ENCODE measurements at regions not wholly inside any gene's neighbourhood (a gene's known extent, or its start where the extent isn't known, plus 50 kb on each side); places are given as distances from the start of the nearest gene placed in this dataset.

- H3K4me1 ChIP-seq (ENCODE audit: control insufficient read depth in 1 of 2, insufficient read depth in 2 of 2, low read length in 2 of 2) = no peaks in the 10 kb centered on the region
- H3K9me3 ChIP-seq (ENCODE audit: control insufficient read depth in 1 of 2, low read length in 2 of 2) = peaks cover 0 to 16% of the 10 kb centered on the region in 2 donors
- H3K36me3 ChIP-seq (ENCODE audit: control insufficient read depth in 1 of 2, insufficient read depth in 2 of 2, low read length in 2 of 2) = no peaks in the 10 kb centered on the region
- H3K27ac ChIP-seq (ENCODE audit: low read length) = no peak overlapping the region
- no peaks in the 10 kb centered on the region for H3K27me3 ChIP-seq (ENCODE audit: low read depth, low read length)
- H3K4me3 ChIP-seq (ENCODE audit: low read depth in 1 of 2, low read length in 2 of 2) = no peak overlapping the region
Observed at GRCh38 chr1:222161676-222162075, 386.2 kb downstream of the HHIPL2 start.

DNA sequence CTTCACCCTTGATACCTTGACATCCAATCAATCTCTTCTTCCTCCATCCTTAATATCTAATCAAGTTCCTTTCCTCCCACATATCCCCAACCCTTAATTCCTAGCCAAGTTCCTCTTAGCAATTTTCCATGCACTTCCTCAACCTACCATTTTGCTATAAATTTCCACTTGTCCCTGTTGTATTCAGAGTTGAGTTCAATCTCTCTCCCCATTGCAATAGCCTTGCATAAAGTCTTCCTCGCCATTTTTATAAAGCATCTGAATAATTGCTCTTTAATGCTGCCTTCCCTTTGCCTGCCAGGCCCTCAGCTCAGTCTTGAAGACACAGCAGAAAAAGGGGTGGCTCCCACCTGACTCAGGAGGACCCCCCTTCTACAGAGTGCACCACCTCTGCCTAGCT lies 390.3 kb downstream of the HHIPL2 start:
- no peak overlapping the region for H3K4me3 ChIP-seq (ENCODE audit: low read depth in 1 of 2, low read length in 2 of 2)
- no peak overlapping the region for H3K27ac ChIP-seq (ENCODE audit: low read length)
- H3K9me3 ChIP-seq (ENCODE audit: control insufficient read depth in 1 of 2, low read length in 2 of 2) = peaks cover 0 to 16% of the 10 kb centered on the region in 2 donors
- H3K27me3 ChIP-seq (ENCODE audit: low read depth, low read length) = no peaks in the 10 kb centered on the region
- no peaks in the 10 kb centered on the region for H3K4me1 ChIP-seq (ENCODE audit: control insufficient read depth in 1 of 2, insufficient read depth in 2 of 2, low read length in 2 of 2)
- no peaks in the 10 kb centered on the region for H3K36me3 ChIP-seq (ENCODE audit: control insufficient read depth in 1 of 2, insufficient read depth in 2 of 2, low read length in 2 of 2)

- Histone ChIP-seq H3K4me1 (ENCODE audit: control insufficient read depth in 1 of 2, insufficient read depth in 2 of 2, low read length in 2 of 2) (no peaks in the 10 kb centered on the region), H3K36me3 (ENCODE audit: control insufficient read depth in 1 of 2, insufficient read depth in 2 of 2, low read length in 2 of 2) (no peaks in the 10 kb centered on the region), H3K9me3 (ENCODE audit: control insufficient read depth in 1 of 2, low read length in 2 of 2) (peaks cover 0 to 2% of the 10 kb centered on the region in 2 donors), H3K27ac (ENCODE audit: low read length) (no peak overlapping the region), H3K27me3 (ENCODE audit: low read depth, low read length) (no peaks in the 10 kb centered on the region), H3K4me3 (ENCODE audit: low read depth in 1 of 2, low read length in 2 of 2) (no peak overlapping the region)
Observed at GRCh38 chr1:222140206-222140605, 398.3 kb upstream of the DUSP10 start.

- Histone ChIP-seq H3K27ac (ENCODE audit: low read length) (no peak overlapping the region), H3K4me1 (ENCODE audit: control insufficient read depth in 1 of 2, insufficient read depth in 2 of 2, low read length in 2 of 2) (no peaks in the 10 kb centered on the region), H3K36me3 (ENCODE audit: control insufficient read depth in 1 of 2, insufficient read depth in 2 of 2, low read length in 2 of 2) (no peaks in the 10 kb centered on the region), H3K27me3 (ENCODE audit: low read depth, low read length) (no peaks in the 10 kb centered on the region), H3K9me3 (ENCODE audit: control insufficient read depth in 1 of 2, low read length in 2 of 2) (peaks cover 0 to 6% of the 10 kb centered on the region in 2 donors), H3K4me3 (ENCODE audit: low read depth in 1 of 2, low read length in 2 of 2) (no peak overlapping the region)
Observed at GRCh38 chr1:222138095-222138494, 396.2 kb upstream of the DUSP10 start.

- H3K4me1 ChIP-seq (ENCODE audit: control insufficient read depth in 1 of 2, insufficient read depth in 2 of 2, low read length in 2 of 2) = no peaks in the 10 kb centered on the region
- H3K9me3 ChIP-seq (ENCODE audit: control insufficient read depth in 1 of 2, low read length in 2 of 2) = peaks cover 0 to 6% of the 10 kb centered on the region in 2 donors
Observed at GRCh38 chr1:222136869-222137268, 395.0 kb upstream of the DUSP10 start.

GRCh38 chr1:222129041-222129440 lies 387.2 kb upstream of the DUSP10 start:
- Histone ChIP-seq H3K4me1 (ENCODE audit: control insufficient read depth in 1 of 2, insufficient read depth in 2 of 2, low read length in 2 of 2) (no peaks in the 10 kb centered on the region), H3K27me3 (ENCODE audit: low read depth, low read length) (no peaks in the 10 kb centered on the region), H3K27ac (ENCODE audit: low read length) (no peak overlapping the region), H3K4me3 (ENCODE audit: low read depth in 1 of 2, low read length in 2 of 2) (no peak overlapping the region), H3K36me3 (ENCODE audit: control insufficient read depth in 1 of 2, insufficient read depth in 2 of 2, low read length in 2 of 2) (no peaks in the 10 kb centered on the region), H3K9me3 (ENCODE audit: control insufficient read depth in 1 of 2, low read length in 2 of 2) (no peaks in the 10 kb centered on the region)

More at GRCh38 chr1:222136869-222137268, 395.0 kb upstream of the DUSP10 start:
- Histone ChIP-seq H3K27ac (ENCODE audit: low read length) (no peak overlapping the region), H3K36me3 (ENCODE audit: control insufficient read depth in 1 of 2, insufficient read depth in 2 of 2, low read length in 2 of 2) (no peaks in the 10 kb centered on the region), H3K4me3 (ENCODE audit: low read depth in 1 of 2, low read length in 2 of 2) (no peak overlapping the region), H3K27me3 (ENCODE audit: low read depth, low read length) (no peaks in the 10 kb centered on the region)

- Histone ChIP-seq H3K27me3 (ENCODE audit: low read depth, low read length) (no peaks in the 10 kb centered on the region), H3K27ac (ENCODE audit: low read length) (no peak overlapping the region), H3K9me3 (ENCODE audit: control insufficient read depth in 1 of 2, low read length in 2 of 2) (no peaks in the 10 kb centered on the region), H3K4me1 (ENCODE audit: control insufficient read depth in 1 of 2, insufficient read depth in 2 of 2, low read length in 2 of 2) (no peaks in the 10 kb centered on the region), H3K36me3 (ENCODE audit: control insufficient read depth in 1 of 2, insufficient read depth in 2 of 2, low read length in 2 of 2) (no peaks in the 10 kb centered on the region), H3K4me3 (ENCODE audit: low read depth in 1 of 2, low read length in 2 of 2) (no peak overlapping the region)
Observed at GRCh38 chr1:222127526-222128152, 385.8 kb upstream of the DUSP10 start.

DNA sequence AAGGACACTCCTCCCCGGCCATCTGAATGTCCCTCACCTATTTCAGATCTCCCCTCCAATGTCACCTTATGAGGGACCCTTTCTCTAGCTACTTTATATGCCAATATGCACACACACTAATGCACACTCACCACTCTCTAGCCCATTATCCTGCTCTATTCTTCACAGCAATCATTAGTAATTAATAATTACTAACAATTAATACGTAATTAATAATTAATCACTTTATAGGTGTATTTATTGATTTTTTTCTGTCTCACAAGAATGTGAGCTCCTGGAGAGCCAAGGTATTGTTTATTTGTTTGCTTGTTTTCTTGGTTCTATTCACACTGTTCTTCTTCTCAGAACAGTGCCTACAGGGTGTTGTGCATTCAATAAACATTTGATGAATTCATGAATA lies 385.2 kb upstream of the DUSP10 start:
- H3K9me3 ChIP-seq (ENCODE audit: control insufficient read depth in 1 of 2, low read length in 2 of 2) = no peaks in the 10 kb centered on the region
- H3K27me3 ChIP-seq (ENCODE audit: low read depth, low read length) = no peaks in the 10 kb centered on the region
- H3K36me3 ChIP-seq (ENCODE audit: control insufficient read depth in 1 of 2, insufficient read depth in 2 of 2, low read length in 2 of 2) = no peaks in the 10 kb centered on the region
- no peak overlapping the region for H3K27ac ChIP-seq (ENCODE audit: low read length)
- no peaks in the 10 kb centered on the region for H3K4me1 ChIP-seq (ENCODE audit: control insufficient read depth in 1 of 2, insufficient read depth in 2 of 2, low read length in 2 of 2)
- no peak overlapping the region for H3K4me3 ChIP-seq (ENCODE audit: low read depth in 1 of 2, low read length in 2 of 2)

GRCh38 chr1:222126052-222126451 lies 384.2 kb upstream of the DUSP10 start:
- H3K4me3 ChIP-seq (ENCODE audit: low read depth in 1 of 2, low read length in 2 of 2) = no peak overlapping the region
- H3K4me1 ChIP-seq (ENCODE audit: control insufficient read depth in 1 of 2, insufficient read depth in 2 of 2, low read length in 2 of 2) = no peaks in the 10 kb centered on the region
- no peaks in the 10 kb centered on the region for H3K27me3 ChIP-seq (ENCODE audit: low read depth, low read length)
- no peaks in the 10 kb centered on the region for H3K9me3 ChIP-seq (ENCODE audit: control insufficient read depth in 1 of 2, low read length in 2 of 2)
- H3K36me3 ChIP-seq (ENCODE audit: control insufficient read depth in 1 of 2, insufficient read depth in 2 of 2, low read length in 2 of 2) = no peaks in the 10 kb centered on the region
- no peak overlapping the region for H3K27ac ChIP-seq (ENCODE audit: low read length)

GRCh38 chr1:222124602-222125001 lies 382.7 kb upstream of the DUSP10 start:
- no peaks in the 10 kb centered on the region for H3K9me3 ChIP-seq (ENCODE audit: control insufficient read depth in 1 of 2, low read length in 2 of 2)
- no peak overlapping the region for H3K4me3 ChIP-seq (ENCODE audit: low read depth in 1 of 2, low read length in 2 of 2)
- no peaks in the 10 kb centered on the region for H3K27me3 ChIP-seq (ENCODE audit: low read depth, low read length)
- no peaks in the 10 kb centered on the region for H3K4me1 ChIP-seq (ENCODE audit: control insufficient read depth in 1 of 2, insufficient read depth in 2 of 2, low read length in 2 of 2)
- no peak overlapping the region for H3K27ac ChIP-seq (ENCODE audit: low read length)
- no peaks in the 10 kb centered on the region for H3K36me3 ChIP-seq (ENCODE audit: control insufficient read depth in 1 of 2, insufficient read depth in 2 of 2, low read length in 2 of 2)

DNA sequence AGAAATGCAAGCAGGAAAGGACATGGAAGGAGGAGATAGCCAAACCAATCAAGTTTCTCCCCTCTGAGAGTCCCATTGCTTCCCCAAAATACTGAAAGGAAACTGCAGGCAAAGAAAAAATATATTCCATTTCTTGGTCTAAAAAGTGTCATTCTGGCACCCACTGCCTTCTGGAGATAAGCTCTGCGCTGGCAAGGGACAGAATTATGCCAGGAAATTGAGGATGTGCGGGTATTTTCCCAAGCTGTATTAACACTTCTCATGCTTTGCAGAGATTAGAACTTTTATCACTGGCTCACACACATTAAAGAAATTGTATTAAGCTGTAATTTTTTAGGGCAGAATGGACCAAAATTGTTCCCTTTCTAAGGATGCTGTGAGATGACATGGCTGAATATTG lies 381.2 kb upstream of the DUSP10 start:
- Histone ChIP-seq H3K36me3 (ENCODE audit: control insufficient read depth in 1 of 2, insufficient read depth in 2 of 2, low read length in 2 of 2) (no peaks in the 10 kb centered on the region), H3K4me1 (ENCODE audit: control insufficient read depth in 1 of 2, insufficient read depth in 2 of 2, low read length in 2 of 2) (no peaks in the 10 kb centered on the region), H3K27ac (ENCODE audit: low read length) (no peak overlapping the region), H3K9me3 (ENCODE audit: control insufficient read depth in 1 of 2, low read length in 2 of 2) (no peaks in the 10 kb centered on the region), H3K27me3 (ENCODE audit: low read depth, low read length) (no peaks in the 10 kb centered on the region), H3K4me3 (ENCODE audit: low read depth in 1 of 2, low read length in 2 of 2) (no peak overlapping the region)

GRCh38 chr1:222117809-222118208 lies 375.9 kb upstream of the DUSP10 start:
- no peak overlapping the region for H3K4me3 ChIP-seq (ENCODE audit: low read depth in 1 of 2, low read length in 2 of 2)
- H3K4me1 ChIP-seq (ENCODE audit: control insufficient read depth in 1 of 2, insufficient read depth in 2 of 2, low read length in 2 of 2) = no peaks in the 10 kb centered on the region
- no peak overlapping the region for H3K27ac ChIP-seq (ENCODE audit: low read length)
- H3K9me3 ChIP-seq (ENCODE audit: control insufficient read depth in 1 of 2, low read length in 2 of 2) = peaks cover 0 to 2% of the 10 kb centered on the region in 2 donors
- H3K27me3 ChIP-seq (ENCODE audit: low read depth, low read length) = no peaks in the 10 kb centered on the region
- H3K36me3 ChIP-seq (ENCODE audit: control insufficient read depth in 1 of 2, insufficient read depth in 2 of 2, low read length in 2 of 2) = no peaks in the 10 kb centered on the region
